ENCODE measurements at regions not wholly inside any gene's neighbourhood (a gene's known extent, or its start where the extent isn't known, plus 50 kb on each side); places are given as distances from the start of the nearest gene placed in this dataset.

DNA sequence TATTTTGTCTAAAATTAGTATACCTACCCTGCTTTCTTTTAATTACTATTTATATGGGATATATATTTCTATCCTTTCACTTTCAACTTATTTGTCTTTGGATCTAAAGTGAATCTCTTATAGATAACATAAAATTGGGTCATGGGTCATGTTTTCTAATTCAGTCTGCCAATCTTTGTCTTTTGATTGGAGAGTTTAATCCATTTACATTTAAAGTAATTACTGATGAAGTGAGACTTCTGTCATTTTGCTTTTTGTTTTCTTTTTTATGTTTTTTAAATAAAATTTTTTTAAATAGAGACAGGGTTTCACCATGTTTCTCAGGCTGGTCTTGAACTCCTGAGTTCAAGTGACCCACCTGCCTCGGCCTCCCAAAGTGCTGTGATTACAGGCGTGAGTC is 50.5 kb upstream of the PRDM1 start:
- no peak for DNase-seq (ENCODE audit: low spot score)

GRCh38 chr6:106033806-106034205 is 52.3 kb upstream of the PRDM1 start:
- DNase-seq (ENCODE audit: low spot score) = peak; percentile 25

DNA sequence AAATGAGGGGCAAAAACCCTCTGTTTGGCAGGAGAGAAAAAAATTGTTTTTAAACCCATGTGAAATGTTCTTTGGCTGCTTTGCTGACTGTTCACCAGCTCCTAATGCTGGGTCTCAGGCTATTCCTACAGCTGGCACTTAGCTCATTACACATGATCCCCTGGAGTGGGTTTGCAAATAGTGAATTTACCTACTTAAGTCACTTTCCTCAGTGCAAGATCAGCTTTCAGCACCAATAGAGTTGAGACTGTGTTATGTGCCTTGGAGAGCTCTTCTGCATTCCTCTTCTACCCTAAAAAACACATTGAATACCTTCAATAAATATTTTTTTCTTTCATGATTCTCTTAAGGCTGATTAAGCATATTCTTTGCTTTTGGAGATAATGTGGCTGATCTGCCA is 58.4 kb upstream of the PRDM1 start:
- DNase-seq (ENCODE audit: low spot score) = no peak

GRCh38 chr6:106026748-106027715 is 59.1 kb upstream of the PRDM1 start:
- peak; percentile 15 for DNase-seq (ENCODE audit: low spot score)

DNA sequence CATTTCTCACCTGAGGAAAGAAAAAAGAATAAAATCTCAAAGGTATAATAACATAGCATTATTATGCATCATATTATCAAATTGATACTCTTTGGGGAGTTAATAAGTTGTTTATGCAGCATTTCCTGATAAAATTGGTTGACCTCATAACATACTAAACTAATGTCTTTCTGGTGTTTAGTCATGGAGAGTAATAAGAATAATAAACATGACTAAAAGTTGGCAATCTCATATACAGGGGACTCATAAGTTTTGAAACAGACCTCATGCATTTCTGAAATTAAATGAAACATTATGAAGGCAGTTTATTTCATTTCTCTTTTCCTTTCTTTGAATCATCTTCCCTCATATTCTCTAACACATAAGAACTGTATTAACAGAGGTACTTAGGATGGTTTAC is 60.5 kb upstream of the PRDM1 start:
- no peak for DNase-seq (ENCODE audit: low spot score)

DNA sequence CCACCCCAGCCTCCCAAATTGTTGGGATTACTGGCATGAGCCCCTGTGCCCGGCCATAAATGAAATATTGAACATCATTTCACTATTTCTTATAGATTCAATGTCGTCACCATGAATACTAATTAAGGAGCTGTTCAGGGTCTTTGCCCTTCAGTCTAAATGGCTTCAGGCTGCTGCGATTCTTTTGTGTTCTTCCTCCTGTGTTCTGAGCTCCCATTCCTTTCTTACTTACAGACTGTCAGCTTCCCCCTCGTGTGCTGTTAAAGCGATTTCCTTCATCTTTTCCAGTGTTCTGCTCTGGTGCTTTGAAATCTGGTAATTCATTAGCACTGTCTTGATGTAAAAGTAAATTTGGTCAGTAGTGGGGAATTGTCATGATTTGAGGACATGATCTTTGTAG is 63.3 kb upstream of the PRDM1 start:
- no peak for DNase-seq (ENCODE audit: low spot score)

DNA sequence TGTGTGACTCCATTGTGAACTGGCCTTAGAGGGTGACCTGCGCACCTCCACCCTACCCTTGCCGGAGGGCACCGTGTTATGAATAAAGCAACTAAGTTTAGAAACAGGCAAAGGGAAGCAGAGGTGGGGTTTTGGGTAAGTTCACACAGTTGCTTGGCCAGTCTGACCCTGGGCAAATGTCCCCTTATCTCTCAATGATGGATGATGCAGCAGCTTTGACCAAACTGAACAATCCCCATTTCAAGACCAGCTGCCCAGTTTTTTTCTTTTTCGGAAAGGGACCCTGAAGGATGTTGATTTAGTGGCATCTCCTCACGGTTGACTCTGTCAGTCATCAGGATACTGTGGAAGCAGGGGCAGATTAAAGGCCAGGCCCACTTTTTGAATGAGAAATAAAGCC is 68.7 kb upstream of the PRDM1 start:
- DNase-seq (ENCODE audit: low spot score) = no peak

DNA sequence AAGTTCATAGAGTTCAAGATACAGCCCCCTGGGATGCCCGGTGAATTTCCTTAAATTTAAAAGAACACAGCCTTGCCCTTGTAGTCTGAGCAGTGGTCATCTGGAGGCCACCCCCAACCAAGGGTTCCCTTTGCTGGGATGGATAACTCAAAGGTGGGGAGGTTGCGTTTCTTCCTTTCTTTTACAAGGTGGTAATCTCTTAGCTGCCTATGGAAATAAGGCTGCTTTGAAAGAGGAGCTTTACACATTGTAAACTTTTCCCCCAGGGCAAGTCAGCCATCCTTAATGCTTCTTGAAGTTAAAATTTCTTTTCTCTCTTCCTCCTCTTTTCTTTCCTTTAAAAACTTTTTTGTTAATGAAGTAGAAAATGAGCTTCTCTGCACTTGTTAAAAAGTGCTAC is 71.2 kb upstream of the PRDM1 start:
- DNase-seq (ENCODE audit: low spot score) = no peak

DNA sequence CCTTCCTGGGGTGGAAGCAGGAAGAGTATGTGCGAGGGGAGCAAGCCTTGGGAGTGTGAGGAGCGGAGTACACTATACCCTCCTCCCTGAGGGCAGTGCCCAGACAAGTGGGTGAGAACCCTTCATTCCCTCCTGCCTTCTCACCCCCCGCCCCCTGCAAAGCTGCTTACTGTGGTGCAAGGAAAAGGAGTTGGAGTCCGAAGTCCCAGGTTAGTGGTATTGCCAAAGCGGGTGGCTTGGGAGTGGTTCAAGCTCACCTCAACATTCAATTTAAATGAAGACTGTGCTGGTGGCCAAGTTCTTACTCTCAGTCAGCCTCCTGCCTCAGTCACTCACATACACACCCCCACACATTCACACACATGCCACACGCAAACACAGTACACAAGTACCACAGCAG is 74.7 kb upstream of the PRDM1 start:
- no peak for DNase-seq (ENCODE audit: low spot score)

DNA sequence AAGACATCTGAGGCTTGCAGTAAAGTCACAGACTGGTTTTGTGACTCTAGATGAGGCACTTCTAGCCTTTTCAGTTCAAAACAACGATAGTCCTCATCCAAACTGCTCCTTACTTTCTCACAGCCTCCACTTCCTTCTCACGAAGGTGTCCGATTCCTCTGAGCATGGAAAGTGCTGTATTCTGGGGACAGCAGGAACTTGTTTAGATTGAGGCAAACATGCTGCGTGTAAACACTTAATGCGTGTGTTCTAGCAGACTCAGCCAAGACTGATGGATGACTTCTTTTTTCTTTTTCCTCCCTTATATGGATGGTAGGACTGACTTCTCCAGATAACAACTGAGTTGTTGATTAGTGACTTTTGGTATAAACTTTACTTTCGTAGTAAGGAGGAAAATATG is 80.2 kb upstream of the PRDM1 start:
- no peak for DNase-seq (ENCODE audit: low spot score)

GRCh38 chr6:106005013-106005412 is 81.1 kb upstream of the PRDM1 start:
- no peak for DNase-seq (ENCODE audit: low spot score)

GRCh38 chr6:106003268-106003987 is 82.7 kb upstream of the PRDM1 start:
- no peak for DNase-seq (ENCODE audit: low spot score)

DNA sequence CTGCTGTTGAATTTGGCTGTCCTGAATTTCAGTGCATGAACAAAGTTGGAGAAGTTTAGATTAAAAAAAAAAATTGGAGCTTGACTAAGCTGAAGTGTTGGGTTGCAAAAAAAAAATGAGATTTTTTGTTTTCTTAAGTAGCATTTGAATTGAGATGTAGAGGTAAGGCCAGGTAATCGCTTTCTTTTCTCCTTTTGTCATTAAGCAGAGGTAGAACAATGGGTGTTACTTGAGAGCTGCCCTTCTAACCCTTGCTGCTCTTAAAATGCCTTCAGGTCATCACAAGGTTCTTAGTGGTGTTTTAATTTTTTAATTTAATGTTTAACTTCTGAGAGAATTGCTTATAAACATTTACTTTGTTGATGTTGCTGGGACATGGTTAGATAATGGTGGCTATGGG is 84.1 kb upstream of the PRDM1 start:
- no peak for DNase-seq (ENCODE audit: low spot score)

DNA sequence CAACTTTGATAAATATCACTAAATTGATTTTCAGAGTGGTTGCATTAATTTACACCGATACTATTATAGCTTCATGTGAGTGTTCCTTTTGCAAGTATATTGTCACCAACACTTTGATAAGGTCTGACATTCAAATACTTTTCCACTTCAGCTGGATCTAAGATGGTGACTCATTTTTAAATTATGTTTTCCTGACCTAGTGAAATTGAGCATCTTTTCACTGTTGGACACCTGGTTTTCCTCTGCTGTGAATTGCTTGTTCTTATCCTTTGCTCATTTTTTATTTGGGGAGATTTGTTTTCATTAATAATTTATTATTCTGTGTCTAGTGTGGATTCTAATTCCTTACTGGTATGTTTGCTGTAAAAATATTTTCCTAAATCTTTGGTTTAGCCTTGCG is 85.2 kb upstream of the PRDM1 start:
- DNase-seq (ENCODE audit: low spot score) = no peak

DNA sequence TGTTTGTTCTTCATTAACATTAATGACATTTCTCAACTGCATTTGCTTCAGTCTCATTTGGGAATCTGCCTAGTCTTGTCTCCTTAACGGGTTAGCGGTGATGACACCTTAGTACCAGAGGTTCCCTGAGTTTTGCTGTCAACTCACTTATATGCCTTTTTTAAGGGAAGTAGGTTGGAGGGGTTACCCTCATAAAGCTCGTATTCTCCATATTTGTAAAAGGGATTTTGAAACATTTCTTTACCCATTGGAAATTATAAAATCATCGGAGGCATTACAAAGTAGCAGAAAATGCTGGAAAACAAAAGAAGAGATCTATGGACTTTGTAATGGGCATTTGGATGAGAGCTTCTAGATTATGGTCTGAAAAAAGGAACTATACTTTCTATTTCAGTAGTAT is 88.7 kb upstream of the PRDM1 start:
- no peak for DNase-seq (ENCODE audit: low spot score)

- DNase-seq (ENCODE audit: low spot score) = no peak
Observed at GRCh38 chr6:105995391-105995865, 90.7 kb upstream of the PRDM1 start.

- DNase-seq (ENCODE audit: low spot score) = peak; percentile 64
Observed at GRCh38 chr6:105994591-105995390, 91.3 kb upstream of the PRDM1 start.

DNA sequence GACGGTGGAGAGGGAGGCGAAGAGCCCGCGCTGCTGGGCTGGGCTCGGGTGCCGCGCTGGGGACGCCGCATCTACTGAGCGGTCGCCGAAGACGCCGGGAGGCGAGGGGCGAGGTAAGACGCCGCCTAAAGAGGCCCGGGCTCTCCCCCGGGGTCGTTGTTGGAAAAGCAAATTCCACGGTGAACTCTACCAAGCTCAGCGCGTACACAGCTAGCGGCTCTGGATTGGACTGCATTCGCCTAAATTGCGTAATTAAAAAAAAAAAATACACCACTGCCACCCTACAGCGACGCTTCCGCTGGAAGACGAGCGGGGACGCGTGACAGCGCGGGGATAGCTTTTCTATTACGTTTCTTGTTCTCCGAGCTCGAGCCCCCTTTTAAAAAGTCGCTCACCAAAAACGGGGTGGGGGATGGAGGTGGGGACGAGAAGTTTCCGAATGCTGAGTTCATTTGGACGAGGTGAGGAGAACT is 92.0 kb upstream of the PRDM1 start:
- peak; percentile 51 for DNase-seq (ENCODE audit: low spot score)

- DNase-seq (ENCODE audit: low spot score) = no peak
Observed at GRCh38 chr6:105993341-105994117, 92.6 kb upstream of the PRDM1 start.

- DNase-seq (ENCODE audit: low spot score) = peak; percentile 89
Observed at GRCh38 chr6:105992315-105992961, 93.7 kb upstream of the PRDM1 start.
